GM23248 (cell line): ENCODE measurements at regions not wholly inside any gene's neighbourhood (a gene's known extent, or its start where the extent isn't known, plus 50 kb on each side); places are given as distances from the start of the nearest gene placed in this dataset.

Source experiments
- EZH2 ChIP-seq: fragments of 200-600 bp; sonication (generic); IDR thresholded peaks from 2 replicates; pipeline ENCODE4 v1.6.1; 2018; ENCODE audit warnings: antibody characterized with exemption, mild to moderate bottlenecking; ENCODE audit not compliant: insufficient read depth, poor library complexity, severe bottlenecking
- EZH2phosphoT487 ChIP-seq: fragments of 200-600 bp; sonication (generic); IDR thresholded peaks from 2 replicates; pipeline ENCODE4 v1.6.1; 2018; ENCODE audit warnings: antibody characterized with exemption, moderate library complexity, mild to moderate bottlenecking, low read depth; ENCODE audit not compliant: insufficient read depth

GRCh38 chr6:54710456-54710855 is 136.1 kb upstream of the FAM83B start:
- TF ChIP-seq EZH2, result no peak
- no peak for TF ChIP-seq EZH2phosphoT487
